WTC11 (cell line): ENCODE measurements at regions not wholly inside any gene's neighbourhood (a gene's known extent, or its start where the extent isn't known, plus 50 kb on each side); places are given as distances from the start of the nearest gene placed in this dataset.

ENCODE experiments used
- CBFB ChIP-seq: sonication (generic); formaldehyde crosslinking; IDR thresholded peaks from 2 replicates; pipeline ENCODE4 v1.8.1; 2022; ENCODE audit warnings: mild to moderate bottlenecking, low read depth, missing genetic modification reagents
- CTCF ChIP-seq: fragments of 200-600 bp; IDR thresholded peaks from 2 replicates; pipeline ENCODE4 v1.8.0; 2022; ENCODE audit warnings: antibody characterized with exemption
- HMGXB4 ChIP-seq: sonication (generic); formaldehyde crosslinking; IDR thresholded peaks from 2 replicates; pipeline ENCODE4 v1.8.1; 2023; ENCODE audit warnings: mild to moderate bottlenecking, moderate library complexity, missing genetic modification reagents
- IRF2 ChIP-seq: sonication (generic); formaldehyde crosslinking; IDR thresholded peaks from 2 replicates; pipeline ENCODE4 v1.8.0; 2022; ENCODE audit warnings: low read depth, missing genetic modification reagents, borderline replicate concordance
- KAT7 ChIP-seq: sonication (generic); formaldehyde crosslinking; IDR thresholded peaks from 2 replicates; pipeline ENCODE4 v1.8.1; 2023; ENCODE audit warnings: missing genetic modification reagents, mild to moderate bottlenecking, borderline replicate concordance
- MXD4 ChIP-seq: fragments of 250-450 bp; sonication (Bioruptor Pico); IDR thresholded peaks from 2 replicates; pipeline ENCODE4 v1.8.0; 2021; ENCODE audit warnings: mild to moderate bottlenecking, moderate library complexity, borderline replicate concordance
- NFYB ChIP-seq: sonication (generic); formaldehyde crosslinking; conservative IDR thresholded peaks from 2 replicates; pipeline ENCODE4 v1.8.0; 2022; ENCODE audit warnings: low read depth, missing genetic modification reagents
- NR1H2 ChIP-seq: sonication (generic); formaldehyde crosslinking; IDR thresholded peaks from 2 replicates; pipeline ENCODE4 v1.9.0; 2021; ENCODE audit warnings: mild to moderate bottlenecking, moderate library complexity, missing genetic modification reagents
- USF2 ChIP-seq: sonication (generic); formaldehyde crosslinking; IDR thresholded peaks from 2 replicates; pipeline ENCODE4 v1.8.1; 2023; ENCODE audit warnings: mild to moderate bottlenecking, missing genetic modification reagents, moderate library complexity
- ZNF219 ChIP-seq: sonication (generic); formaldehyde crosslinking; IDR thresholded peaks from 2 replicates; pipeline ENCODE4 v1.8.0; 2023; ENCODE audit warnings: missing genetic modification reagents, mild to moderate bottlenecking, borderline replicate concordance
- ZNF512 ChIP-seq: sonication (generic); formaldehyde crosslinking; IDR thresholded peaks from 2 replicates; pipeline ENCODE4 v1.8.1; 2022; ENCODE audit warnings: missing genetic modification reagents, borderline replicate concordance

- TF ChIP-seq KAT7 (CRISPR knock-in tag) (no peak), CBFB (no peak), CTCF (no peak), USF2 (CRISPR knock-in tag) (no peak), ZNF219 (CRISPR knock-in tag) (no peak), IRF2 (no peak), HMGXB4 (CRISPR knock-in tag) (no peak), ZNF512 (CRISPR knock-in tag) (no peak), NR1H2 (CRISPR knock-in tag) (no peak), NFYB (CRISPR knock-in tag) (no peak), MXD4 (CRISPR knock-in tag) (no peak)
These were observed 77.3 kb upstream of the PLCXD3 start for GRCh38 chr5:41587668-41588067.
